NB4 (cell line): ENCODE measurements at regions not wholly inside any gene's neighbourhood (a gene's known extent, or its start where the extent isn't known, plus 50 kb on each side); places are given as distances from the start of the nearest gene placed in this dataset.

Experiments used
- CTCF ChIP-seq: IDR thresholded peaks from one replicate; pipeline ENCODE4 v1.5.1; 2012; ENCODE audit warnings: low read depth, low read length
- POLR2A ChIP-seq: IDR thresholded peaks from 2 replicates; pipeline ENCODE4 v1.6.1; 2011; ENCODE audit warnings: mild to moderate bottlenecking; ENCODE audit not compliant: insufficient read length; ENCODE audit errors: extremely low read depth

- TF ChIP-seq POLR2A (no peak), CTCF (no peak)
Measured at GRCh38 chr2:60214626-60214875, 338.9 kb downstream of the BCL11A start.
